SU-DHL-6 (cell line): ENCODE measurements at regions not wholly inside any gene's neighbourhood (a gene's known extent, or its start where the extent isn't known, plus 50 kb on each side); places are given as distances from the start of the nearest gene placed in this dataset.

Experiments used
- H2AFZ ChIP-seq: fragments of 200-600 bp; sonication (generic); 2 replicates; pipeline ENCODE4 v1.6.1; 2014; ENCODE audit warnings: low read depth, mild to moderate bottlenecking, moderate library complexity, mixed read lengths, antibody characterized with exemption, low read length; ENCODE audit not compliant: severe bottlenecking
- H3F3A ChIP-seq: fragments of 200-600 bp; shearing (Covaris generic); 2 replicates; pipeline ENCODE4 v1.6.0; 2016; ENCODE audit warnings: antibody characterized with exemption, mild to moderate bottlenecking; ENCODE audit not compliant: insufficient read depth
- H3K27ac ChIP-seq: fragments of 200-600 bp; sonication (generic); 2 replicates; pipeline ENCODE4 v1.5.1; 2016; ENCODE audit warnings: low read depth, mild to moderate bottlenecking, low read length, moderate library complexity, mixed read lengths
- H3K27me3 ChIP-seq: fragments of 200-600 bp; sonication (generic), shearing (Covaris generic); 2 replicates; pipeline ENCODE4 v1.6.0; 2014; ENCODE audit warnings: mild to moderate bottlenecking, low read length
- H3K36me3 ChIP-seq: fragments of 200-600 bp; sonication (generic); 2 replicates; pipeline ENCODE4 v1.6.1; 2014; ENCODE audit warnings: mild to moderate bottlenecking, low read length, mixed read lengths
- H3K4me2 ChIP-seq: fragments of 300-600, 200-600 bp; shearing (Covaris generic), sonication (generic); 2 replicates; pipeline ENCODE4 v1.6.0; 2014; ENCODE audit warnings: low read length, low read depth, mild to moderate bottlenecking; ENCODE audit not compliant: poor library complexity, severe bottlenecking
- H3K4me3 ChIP-seq: fragments of 200-600 bp; sonication (generic); 2 replicates; pipeline ENCODE4 v1.5.1; 2014; ENCODE audit warnings: antibody characterized with exemption, low read length, mild to moderate bottlenecking, mixed read lengths; ENCODE audit not compliant: insufficient read depth, poor library complexity, severe bottlenecking
- H3K79me2 ChIP-seq: fragments of 200-600 bp; sonication (generic); 2 replicates; pipeline ENCODE4 v1.6.1; 2014; ENCODE audit warnings: mild to moderate bottlenecking, low read length, moderate library complexity; ENCODE audit not compliant: insufficient read depth
- H3K9ac ChIP-seq: fragments of 200-600 bp; sonication (generic); 2 replicates; pipeline ENCODE4 v1.7.0; 2014; ENCODE audit warnings: mild to moderate bottlenecking, low read length
- H3K9me2 ChIP-seq: fragments of 200-600 bp; sonication (generic); replicated peaks from 2 replicates; pipeline ENCODE4 v1.6.1; 2014; ENCODE audit warnings: low read length; ENCODE audit not compliant: insufficient read depth
- H3K9me3 ChIP-seq: fragments of 200-600 bp; sonication (generic); 2 replicates; pipeline ENCODE4 v1.6.1; 2014; ENCODE audit warnings: low read length, mixed read lengths; ENCODE audit not compliant: insufficient read depth
- H4K20me1 ChIP-seq: fragments of 200-600 bp; sonication (generic); 2 replicates; pipeline ENCODE4 v1.6.1; 2014; ENCODE audit warnings: low read depth, mild to moderate bottlenecking, antibody characterized with exemption, low read length, moderate library complexity, mixed read lengths
- CTCF ChIP-seq: fragments of 200-600 bp; sonication (generic); IDR thresholded peaks from one replicate; pipeline ENCODE4 v1.5.1; 2017; ENCODE audit warnings: antibody characterized with exemption, mild to moderate bottlenecking, low read length, moderate library complexity; ENCODE audit not compliant: insufficient read depth, poor library complexity, severe bottlenecking
- EZH2phosphoT487 ChIP-seq: fragments of 200-600 bp; sonication (generic), shearing (Covaris generic); conservative IDR thresholded peaks from 2 replicates; pipeline ENCODE4 v1.6.1; 2018; ENCODE audit warnings: mild to moderate bottlenecking, antibody characterized with exemption, low read length, moderate library complexity, mixed read lengths

- H2AFZ ChIP-seq, result no peak overlapping the region
- H3K9ac ChIP-seq, result no peak overlapping the region
- H3K27me3 ChIP-seq, result no peaks in the 10 kb centered on the region
- H3F3A ChIP-seq, result no peaks in the 10 kb centered on the region
- no peaks in the 10 kb centered on the region for H4K20me1 ChIP-seq
- no peak overlapping the region for H3K4me2 ChIP-seq
- no peaks in the 10 kb centered on the region for H3K36me3 ChIP-seq
- H3K9me2 ChIP-seq, result no peaks in the 10 kb centered on the region
- no peak for TF ChIP-seq EZH2phosphoT487
- no peak for TF ChIP-seq CTCF
- H3K9me3 ChIP-seq, result no peaks in the 10 kb centered on the region
- H3K4me3 ChIP-seq, result no peak overlapping the region
- no peaks in the 10 kb centered on the region for H3K79me2 ChIP-seq
- H3K27ac ChIP-seq, result no peak overlapping the region
Measured at GRCh38 chr15:95610945-95611344, 719.6 kb upstream of the NR2F2 start.

GRCh38 chr15:95615436-95615835, 715.1 kb upstream of the NR2F2 start:
- H2AFZ ChIP-seq, result no peak overlapping the region

DNA sequence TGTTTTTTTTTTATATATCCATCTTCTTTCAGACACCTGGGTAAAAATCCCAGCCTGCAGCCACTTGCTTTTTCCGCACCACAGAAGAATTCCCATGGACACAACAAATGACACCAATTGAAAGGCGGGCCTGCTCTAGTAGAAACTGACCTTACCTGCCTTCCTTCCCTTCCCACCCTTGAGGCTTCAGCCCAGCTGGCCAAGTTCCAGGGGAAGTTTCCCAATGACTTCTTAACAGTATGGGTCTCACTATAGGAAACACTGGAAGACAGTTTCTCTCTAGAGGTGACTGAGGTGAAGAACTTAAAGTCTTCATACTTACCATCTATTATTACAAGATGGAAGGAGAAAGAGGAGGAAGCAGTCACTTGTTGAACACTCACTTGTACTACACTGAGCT, 714.2 kb upstream of the NR2F2 start:
- Histone ChIP-seq H3K79me2 (no peaks in the 10 kb centered on the region), H3K9me3 (no peaks in the 10 kb centered on the region), H3K4me2 (no peak overlapping the region), H2AFZ (no peak overlapping the region), H3K36me3 (no peaks in the 10 kb centered on the region), H3K27me3 (no peaks in the 10 kb centered on the region), H3K9ac (no peak overlapping the region), H3K9me2 (no peaks in the 10 kb centered on the region), H3K27ac (no peak overlapping the region), H4K20me1 (no peaks in the 10 kb centered on the region), H3K4me3 (no peak overlapping the region), H3F3A (no peaks in the 10 kb centered on the region)
- TF ChIP-seq EZH2phosphoT487 (no peak), CTCF (no peak)

More at GRCh38 chr15:95615436-95615835, 715.1 kb upstream of the NR2F2 start:
- no peaks in the 10 kb centered on the region for H3K9me2 ChIP-seq
- H3K27ac ChIP-seq, result no peak overlapping the region
- TF ChIP-seq CTCF (no peak), EZH2phosphoT487 (no peak)
- no peak overlapping the region for H3K4me3 ChIP-seq
- no peaks in the 10 kb centered on the region for H3K79me2 ChIP-seq
- H3F3A ChIP-seq, result no peaks in the 10 kb centered on the region
- H3K27me3 ChIP-seq, result no peaks in the 10 kb centered on the region
- H3K36me3 ChIP-seq, result no peaks in the 10 kb centered on the region
- H3K9ac ChIP-seq, result no peak overlapping the region
- H4K20me1 ChIP-seq, result no peaks in the 10 kb centered on the region
- H3K9me3 ChIP-seq, result no peaks in the 10 kb centered on the region
- no peak overlapping the region for H3K4me2 ChIP-seq
